K562 (cell line): ENCODE measurements at regions not wholly inside any gene's neighbourhood (a gene's known extent, or its start where the extent isn't known, plus 50 kb on each side); places are given as distances from the start of the nearest gene placed in this dataset.

Source experiments
- JUND ChIP-seq, 2 experiments: IDR thresholded peaks; 2 replicates in 1 of 2; 3 replicates in 1 of 2; pipeline ENCODE4 v1.6.1; 2011; ENCODE audit warnings: borderline replicate concordance in 2 of 2, low read depth in 2 of 2, low read length in 2 of 2, improper control_type of control experiment in 1 of 2, missing biosample characterization in 1 of 2, missing genetic modification characterization in 1 of 2, missing genetic modification reagents in 1 of 2
- KLF6 ChIP-seq: fragments of 250-450 bp; sonication (Bioruptor Pico); IDR thresholded peaks from 2 replicates; pipeline ENCODE4 v1.4.0; 2020; ENCODE audit warnings: mild to moderate bottlenecking, moderate library complexity, borderline replicate concordance

DNA sequence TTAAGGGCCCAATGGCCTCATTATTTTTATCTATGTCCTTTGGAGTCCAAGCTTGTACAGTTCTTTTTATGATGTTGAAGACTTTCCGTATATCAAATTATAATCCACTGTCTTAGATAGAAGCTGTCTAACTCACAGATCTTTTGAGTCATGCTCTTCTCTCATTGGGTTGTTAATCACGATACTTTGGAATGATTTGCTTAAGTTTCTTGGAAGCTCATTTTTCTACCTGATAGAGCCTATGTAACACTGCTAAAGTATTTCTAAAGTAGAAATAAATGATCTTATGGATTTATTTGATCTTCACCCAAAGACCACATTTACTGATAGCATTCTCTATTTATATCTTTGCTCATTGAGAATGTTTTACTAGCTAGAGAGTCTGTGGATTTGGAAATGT is 1554.1 kb downstream of the PLA2G4A start:
- no peak for TF ChIP-seq KLF6 (CRISPR knock-in tag)
- TF ChIP-seq JUND (IDR thresholded peaks at IDR 0.05; ENCODE audit: borderline replicate concordance, low read depth, low read length): no peak
- no peak for TF ChIP-seq JUND (tag; IDR thresholded peaks at IDR 0.05; ENCODE audit: borderline replicate concordance, low read depth, low read length)
